H1 (cell line): ENCODE measurements at regions not wholly inside any gene's neighbourhood (a gene's known extent, or its start where the extent isn't known, plus 50 kb on each side); places are given as distances from the start of the nearest gene placed in this dataset.

Experiments
- CTCF ChIA-PET: fragments of 300-600 bp; sonication (Branson Sonifier 250); formaldehyde crosslinking; loops from one replicate; lab custom pipeline; 2021; ENCODE audit not compliant: partially characterized antibody; lab: Charles Lee
- POLR2A ChIA-PET: fragments of 300-600 bp; sonication (Branson Sonifier 250); formaldehyde crosslinking; loops from one replicate; lab custom pipeline; 2021; ENCODE audit warnings: inconsistent platforms; ENCODE audit not compliant: partially characterized antibody; lab: Charles Lee
- DNase-seq, 2 experiments: peaks; one replicate each; pipeline versions ENCODE4 v3.0.0 to v3.0.0-alpha.2; 2010 to 2022; ENCODE audit warnings: low spot score in 2 of 2, low read depth in 1 of 2, mixed read lengths in 1 of 2
- FAIRE-seq: peaks from 2 replicates; lab custom pipeline; 2011; peaks lifted over from hg19 to GRCh38; lab: Jason Lieb, UNC
- H2AFZ ChIP-seq: 2 replicates; pipeline ENCODE4 v1.8.1; 2012; ENCODE audit warnings: low read length, inconsistent platforms
- H2AK5ac ChIP-seq: 2 replicates; pipeline ENCODE4 v1.6.1; 2013; ENCODE audit warnings: low read depth, low read length
- H2BK120ac ChIP-seq: replicated peaks from 2 replicates; pipeline ENCODE3; 2013; ENCODE audit warnings: low read depth, low read length, inconsistent platforms
- H2BK12ac ChIP-seq: 2 replicates; pipeline ENCODE4 v1.6.1; 2013; ENCODE audit warnings: low read depth, low read length
- H2BK15ac ChIP-seq: 2 replicates; pipeline ENCODE4 v1.6.1; 2013; ENCODE audit warnings: low read length
- H2BK20ac ChIP-seq: 2 replicates; pipeline ENCODE4 v1.6.1; 2013; ENCODE audit warnings: low read length
- H2BK5ac ChIP-seq: 2 replicates; pipeline ENCODE4 v1.6.1; 2013; ENCODE audit warnings: low read depth, low read length
- H3K14ac ChIP-seq: 2 replicates; pipeline ENCODE4 v1.6.1; 2013; ENCODE audit warnings: inconsistent platforms; ENCODE audit not compliant: insufficient read length
- H3K18ac ChIP-seq: 2 replicates; pipeline ENCODE4 v1.6.1; 2013; ENCODE audit warnings: low read length; ENCODE audit errors: extremely low read depth
- H3K23ac ChIP-seq: 2 replicates; pipeline ENCODE4 v1.6.1; 2013; ENCODE audit warnings: inconsistent platforms; ENCODE audit not compliant: insufficient read length
- H3K23me2 ChIP-seq: 2 replicates; pipeline ENCODE4 v1.6.1; 2013; ENCODE audit warnings: low read depth, low read length
- H3K27ac ChIP-seq: 2 replicates; pipeline ENCODE4 v1.6.1; 2011; ENCODE audit warnings: low read depth, low read length, inconsistent platforms
- H3K27me3 ChIP-seq, 4 experiments: replicated peaks in 1 of 4; 1 replicate in 1 of 4; 2 replicates in 3 of 4; pipeline versions ENCODE4 v1.6.1 to v1.8.1; 2011 to 2013; ENCODE audit warnings: low read length in 3 of 4, mild to moderate bottlenecking in 3 of 4, inconsistent platforms in 2 of 4, mixed read lengths in 2 of 4, moderate library complexity in 1 of 4; ENCODE audit not compliant: control insufficient read depth in 3 of 4, insufficient read depth in 3 of 4; ENCODE audit errors: extremely low read depth in 1 of 4
- H3K36me3 ChIP-seq, 4 experiments: 2 replicates each; pipeline versions ENCODE4 v1.6.1 to v1.8.1; 2011 to 2013; ENCODE audit warnings: mild to moderate bottlenecking in 4 of 4, low read length in 3 of 4, moderate library complexity in 2 of 4, control low read depth in 1 of 4, inconsistent platforms in 1 of 4; ENCODE audit not compliant: insufficient read depth in 4 of 4, control insufficient read depth in 2 of 4
- H3K4ac ChIP-seq: replicated peaks from 2 replicates; pipeline ENCODE3; 2013; ENCODE audit warnings: low read length, low read depth, mixed read lengths, inconsistent platforms; ENCODE audit not compliant: insufficient read length
- H3K4me1 ChIP-seq, 4 experiments: replicated peaks in 1 of 4; 1 replicate in 1 of 4; 2 replicates in 3 of 4; pipeline versions ENCODE4 v1.6.1 to v1.8.1; 2011 to 2013; ENCODE audit warnings: low read length in 3 of 4, inconsistent platforms in 2 of 4, mixed read lengths in 1 of 4; ENCODE audit not compliant: insufficient read depth in 4 of 4, control insufficient read depth in 3 of 4
- H3K4me2 ChIP-seq, 2 experiments: 2 replicates each; pipeline versions ENCODE4 v1.6.1 to v1.8.1; 2011 to 2013; ENCODE audit warnings: low read depth in 2 of 2, low read length in 2 of 2, control low read depth in 1 of 2, inconsistent platforms in 1 of 2, mild to moderate bottlenecking in 1 of 2; ENCODE audit not compliant: insufficient read depth in 1 of 2
- H3K4me3 ChIP-seq, 4 experiments: fragments of 200-600, 300-600 bp in 1 of 4; sonication (generic), shearing (Covaris generic), sonication (Bioruptor Twin) in 1 of 4; 2 replicates each; pipeline versions ENCODE4 v1.5.1 to v1.8.1; 2011 to 2016; ENCODE audit warnings: low read length in 4 of 4, low read depth in 3 of 4, control low read depth in 2 of 4, inconsistent platforms in 2 of 4, mild to moderate bottlenecking in 2 of 4, mixed read lengths in 1 of 4, moderate library complexity in 1 of 4; ENCODE audit not compliant: insufficient read depth in 2 of 4; ENCODE audit errors: extremely low read depth in 1 of 4
- H3K56ac ChIP-seq: replicated peaks from 2 replicates; pipeline ENCODE3; 2013; ENCODE audit warnings: low read depth, mild to moderate bottlenecking, mixed read lengths, low read length, inconsistent platforms; ENCODE audit not compliant: insufficient read length
- H3K79me1 ChIP-seq: 2 replicates; pipeline ENCODE4 v1.6.1; 2013; ENCODE audit warnings: low read depth, low read length, control low read depth
- H3K79me2 ChIP-seq, 2 experiments: 2 replicates each; pipeline versions ENCODE4 v1.6.1 to v1.8.1; 2012 to 2013; ENCODE audit warnings: low read length in 2 of 2, mild to moderate bottlenecking in 2 of 2, inconsistent platforms in 1 of 2; ENCODE audit not compliant: insufficient read depth in 2 of 2, control insufficient read depth in 1 of 2
- H3K9ac ChIP-seq, 4 experiments: replicated peaks in 1 of 4; 1 replicate in 1 of 4; 2 replicates in 3 of 4; pipeline versions ENCODE4 v1.6.1 to v1.8.1; 2011 to 2013; ENCODE audit warnings: low read depth in 3 of 4, low read length in 3 of 4, control low read depth in 2 of 4, mild to moderate bottlenecking in 2 of 4, moderate library complexity in 2 of 4, inconsistent platforms in 1 of 4; ENCODE audit errors: extremely low read depth in 1 of 4
- H3K9me3 ChIP-seq, 2 experiments: 2 replicates each; pipeline versions ENCODE4 v1.6.1 to v1.8.1; 2012 to 2013; ENCODE audit warnings: mild to moderate bottlenecking in 2 of 2, moderate library complexity in 2 of 2, control low read depth in 1 of 2, inconsistent platforms in 1 of 2, low read depth in 1 of 2, low read length in 1 of 2, mixed read lengths in 1 of 2; ENCODE audit not compliant: insufficient read depth in 2 of 2
- H4K20me1 ChIP-seq, 2 experiments: replicated peaks in 1 of 2; 2 replicates each; pipeline versions ENCODE3 to v1.8.1; 2011 to 2013; ENCODE audit warnings: inconsistent platforms in 2 of 2, low read length in 2 of 2, mild to moderate bottlenecking in 1 of 2; ENCODE audit not compliant: insufficient read depth in 2 of 2, control insufficient read depth in 1 of 2
- H4K5ac ChIP-seq: 2 replicates; pipeline ENCODE4 v1.6.1; 2013; ENCODE audit warnings: low read length, low read depth, mixed read lengths, inconsistent platforms; ENCODE audit not compliant: insufficient read length
- H4K8ac ChIP-seq: 2 replicates; pipeline ENCODE4 v1.8.0; 2013; ENCODE audit warnings: mild to moderate bottlenecking, moderate library complexity, low read length, inconsistent platforms; ENCODE audit not compliant: insufficient read depth; ENCODE audit errors: extremely low read depth
- H4K91ac ChIP-seq: replicated peaks from 2 replicates; pipeline ENCODE3; 2013; ENCODE audit warnings: low read length, mixed read lengths, inconsistent platforms; ENCODE audit not compliant: insufficient read length
- CHD2 ChIP-seq: IDR thresholded peaks from 2 replicates; pipeline ENCODE4 v1.6.1; 2012; ENCODE audit warnings: low read length, improper control_type of control experiment
- FOSL1 ChIP-seq: IDR thresholded peaks from 2 replicates; pipeline ENCODE4 v1.6.1; 2011; ENCODE audit warnings: mild to moderate bottlenecking, low read depth, low read length, moderate library complexity; ENCODE audit not compliant: insufficient read depth
- JUN ChIP-seq: IDR thresholded peaks from 2 replicates; pipeline ENCODE4 v1.6.1; 2011; ENCODE audit warnings: low read depth, mild to moderate bottlenecking, improper control_type of control experiment, low read length
- PHF8 ChIP-seq: fragments of 200-600 bp; sonication (generic); conservative IDR thresholded peaks from 2 replicates; pipeline ENCODE4 v1.7.1; 2012; ENCODE audit warnings: low read depth, mild to moderate bottlenecking, inconsistent platforms, low read length, moderate library complexity
- SIN3A ChIP-seq, 2 experiments: IDR thresholded peaks in 1 of 2; conservative IDR thresholded peaks in 1 of 2; 2 replicates each; pipeline ENCODE4 v1.6.1; 2011 to 2012; ENCODE audit warnings: low read length in 2 of 2, improper control_type of control experiment in 1 of 2, low read depth in 1 of 2, mild to moderate bottlenecking in 1 of 2
- SP1 ChIP-seq: IDR thresholded peaks from 2 replicates; pipeline ENCODE4 v1.6.1; 2011; ENCODE audit warnings: low read depth, low read length
- WGBS, 2 experiments: shearing (Covaris generic) in 1 of 2; methylation state at CpG; one replicate each; pipeline versions ENCODE4 v1.1.6 to v1.1.7; 2013 to 2015; ENCODE audit warnings: low lambda C conversion rate in 2 of 2, mixed read lengths in 2 of 2, inconsistent platforms in 1 of 2, low coverage in 1 of 2, missing lambda C conversion rate in 1 of 2; ENCODE audit not compliant: insufficient replicate concordance in 2 of 2, insufficient coverage in 1 of 2, insufficient read length in 1 of 2; ENCODE audit errors: extremely low coverage in 1 of 2, missing lambda C conversion rate in 1 of 2; 5-methylcytosine and 5-hydroxymethylcytosine counted together
- TF ChIP-seq, protein P1 (sequence below): IDR thresholded peaks from 2 replicates; pipeline ENCODE4 v1.6.1; 2012; ENCODE audit warnings: low read length, inconsistent platforms

DNA sequence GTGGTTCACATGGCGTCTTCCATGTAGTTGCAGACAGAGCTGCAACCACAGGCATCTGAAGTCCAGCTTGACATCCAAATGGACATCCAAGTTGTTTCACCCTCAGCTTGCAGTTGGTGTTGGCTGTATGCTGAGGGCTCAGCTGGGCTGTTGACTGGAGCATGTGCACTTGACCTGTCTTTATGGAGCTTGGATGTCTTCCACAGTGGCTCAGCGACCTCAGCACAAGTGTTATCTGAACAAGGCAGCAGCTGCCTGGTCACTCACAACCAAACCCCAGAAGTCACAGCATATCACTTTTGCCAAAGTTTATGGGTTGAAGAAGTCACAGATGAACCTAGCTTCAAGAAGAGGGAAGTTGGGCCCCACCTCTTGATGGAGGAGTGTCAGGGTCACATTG, 92.9 kb downstream of the TPRA1 start:
- H3K9ac ChIP-seq = no peak overlapping the region
- CTCF ChIA-PET = interaction anchor here (0.6 to 0.9 kb wide), 2 partner anchors 12 to 48 kb away, joined by 3 read pairs; no protein-coding TSS in a partner anchor

More for the DNA sequence above, 92.9 kb downstream of the TPRA1 start:
- Histone ChIP-seq H2BK20ac (no peak overlapping the region), H3K23me2 (no peaks in the 10 kb centered on the region), H2BK120ac (no peak overlapping the region), H2AK5ac (no peak overlapping the region), H3K27ac (no peak overlapping the region), H3K23ac (no peak overlapping the region), H3K56ac (no peak overlapping the region), H4K20me1 (no peaks in the 10 kb centered on the region), H4K5ac (no peak overlapping the region), H3K18ac (no peak overlapping the region), H3K4me3 (no peak overlapping the region), H3K27me3 (no peaks in the 10 kb centered on the region), H2BK15ac (0 out of 2 replicates have a peak overlapping the region, but pooled peaks have one; percentile 14), H3K79me2 (no peaks in the 10 kb centered on the region), H2BK5ac (no peak overlapping the region), H2BK12ac (no peak overlapping the region), H3K9me3 (peaks cover 19 to 28% of the 10 kb centered on the region in 2 experiments), H3K4ac (no peak overlapping the region), H4K91ac (no peak overlapping the region), H4K8ac (no peak overlapping the region), H3K79me1 (no peaks in the 10 kb centered on the region), H3K4me2 (no peak overlapping the region), H3K36me3 (peaks cover 0 to 4% (median 2%) of the 10 kb centered on the region in 4 experiments; a peak in 2 of 8 replicates), H2AFZ (no peak overlapping the region), H3K14ac (no peak overlapping the region), H3K4me1 (no peaks in the 10 kb centered on the region; a peak in 1 of 7 replicates)
- TF ChIP-seq JUN (no peak), PHF8 (no peak), SIN3A (conservative IDR thresholded peaks at IDR 0.05 in 1 of 2, IDR thresholded peaks at IDR 0.05 in 1 of 2; ENCODE audit: low read depth in 1 of 2, low read length in 2 of 2) (no peak), FOSL1 (no peak), SP1 (no peak), CHD2 (no peak)
- TF ChIP-seq, protein P1, sequence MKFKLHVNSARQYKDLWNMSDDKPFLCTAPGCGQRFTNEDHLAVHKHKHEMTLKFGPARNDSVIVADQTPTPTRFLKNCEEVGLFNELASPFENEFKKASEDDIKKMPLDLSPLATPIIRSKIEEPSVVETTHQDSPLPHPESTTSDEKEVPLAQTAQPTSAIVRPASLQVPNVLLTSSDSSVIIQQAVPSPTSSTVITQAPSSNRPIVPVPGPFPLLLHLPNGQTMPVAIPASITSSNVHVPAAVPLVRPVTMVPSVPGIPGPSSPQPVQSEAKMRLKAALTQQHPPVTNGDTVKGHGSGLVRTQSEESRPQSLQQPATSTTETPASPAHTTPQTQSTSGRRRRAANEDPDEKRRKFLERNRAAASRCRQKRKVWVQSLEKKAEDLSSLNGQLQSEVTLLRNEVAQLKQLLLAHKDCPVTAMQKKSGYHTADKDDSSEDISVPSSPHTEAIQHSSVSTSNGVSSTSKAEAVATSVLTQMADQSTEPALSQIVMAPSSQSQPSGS = no peak
- DNase-seq (no peak), FAIRE-seq (no peak)
- POLR2A ChIA-PET = interaction anchor here (1.1 kb wide), 1 partner anchor 10 kb away, joined by 3 read pairs; no protein-coding TSS in a partner anchor
- WGBS, 2 experiments = 87% methylated on average over 2 of the region's 2 CpGs; no CpG with 5 or more reads in 1 of the 2 experiments
